Esophagus squamous epithelium (tissue), 4 donors: ENCODE measurements at regions not wholly inside any gene's neighbourhood (a gene's known extent, or its start where the extent isn't known, plus 50 kb on each side); places are given as distances from the start of the nearest gene placed in this dataset.
"Not testable (repeated sequence)": the region's sequence is repeated elsewhere in the genome, so short reads cannot be mapped to it uniquely, and the experiment has no call there.

Source experiments
- CTCF ChIP-seq, 6 experiments: fragments of 450-650 bp in 4 of 6; fragments of 200-600 bp in 2 of 6; sonication (generic) in 2 of 6; IDR thresholded peaks; one replicate each; pipeline ENCODE4 v1.5.1; 2016 to 2019; ENCODE audit warnings: antibody characterized with exemption in 6 of 6, mild to moderate bottlenecking in 4 of 6, moderate library complexity in 4 of 6
- POLR2A ChIP-seq, 4 donors: fragments of 450-650 bp; IDR thresholded peaks; one replicate each; pipeline ENCODE4 v1.6.1; 2017; ENCODE audit warnings: antibody characterized with exemption in 4 of 4, mild to moderate bottlenecking in 4 of 4, moderate library complexity in 3 of 4

GRCh38 chr4:189848672-189849071 lies 92.0 kb upstream of the FRG1 start:
- TF ChIP-seq CTCF, POLR2A (IDR thresholded peaks at IDR 0.05): not testable (repeated sequence)
